Mesendoderm (in vitro differentiated cells): ENCODE measurements at regions not wholly inside any gene's neighbourhood (a gene's known extent, or its start where the extent isn't known, plus 50 kb on each side); places are given as distances from the start of the nearest gene placed in this dataset.
"Not testable (repeated sequence)": the region's sequence is repeated elsewhere in the genome, so short reads cannot be mapped to it uniquely, and the experiment has no call there.

ENCODE experiments used
- DNase-seq: peaks from one replicate; pipeline ENCODE4 v3.0.0; 2013
- H2AK5ac ChIP-seq: 2 replicates; pipeline ENCODE4 v1.6.1; 2013; ENCODE audit warnings: low read length, inconsistent platforms
- H2BK120ac ChIP-seq: 2 replicates; pipeline ENCODE4 v1.6.1; 2013; ENCODE audit warnings: low read depth, mild to moderate bottlenecking, low read length, moderate library complexity, mixed read lengths
- H2BK15ac ChIP-seq: replicated peaks from 2 replicates; pipeline ENCODE4 v1.6.1; 2013; ENCODE audit warnings: low read depth, mild to moderate bottlenecking, moderate library complexity
- H2BK5ac ChIP-seq: 2 replicates; pipeline ENCODE4 v1.6.1; 2013; ENCODE audit warnings: low read length, inconsistent platforms
- H3K18ac ChIP-seq: 2 replicates; pipeline ENCODE4 v1.6.1; 2013; ENCODE audit warnings: mild to moderate bottlenecking, low read length, mixed read lengths
- H3K23ac ChIP-seq: one replicate; pipeline ENCODE4 v1.6.1; 2013; ENCODE audit warnings: low read length
- H3K27ac ChIP-seq: 2 replicates; pipeline ENCODE4 v1.5.1; 2013; ENCODE audit warnings: low read depth, mild to moderate bottlenecking, inconsistent platforms, low read length, moderate library complexity
- H3K27me3 ChIP-seq: 2 replicates; pipeline ENCODE4 v1.6.1; 2013; ENCODE audit warnings: low read length, control low read depth, mild to moderate bottlenecking, inconsistent platforms; ENCODE audit not compliant: insufficient read depth, poor library complexity
- H3K36me3 ChIP-seq: 2 replicates; pipeline ENCODE4 v1.6.1; 2013; ENCODE audit warnings: low read length, inconsistent platforms; ENCODE audit not compliant: control insufficient read depth, insufficient read depth
- H3K4ac ChIP-seq: one replicate; pipeline ENCODE4 v1.6.1; 2013; ENCODE audit warnings: low read depth, mild to moderate bottlenecking, low read length, moderate library complexity
- H3K4me1 ChIP-seq: 2 replicates; pipeline ENCODE4 v1.6.1; 2013; ENCODE audit warnings: low read depth, low read length, inconsistent platforms; ENCODE audit not compliant: control insufficient read depth
- H3K4me2 ChIP-seq: 2 replicates; pipeline ENCODE4 v1.6.1; 2013; ENCODE audit warnings: low read length
- H3K4me3 ChIP-seq: 2 replicates; pipeline ENCODE4 v1.5.1; 2013; ENCODE audit warnings: mild to moderate bottlenecking, low read length
- H3K56ac ChIP-seq: one replicate; pipeline ENCODE4 v1.6.1; 2013; ENCODE audit warnings: low read length
- H3K79me1 ChIP-seq: 2 replicates; pipeline ENCODE4 v1.6.1; 2013; ENCODE audit warnings: low read length, inconsistent platforms
- H3K79me2 ChIP-seq: 2 replicates; pipeline ENCODE4 v1.6.1; 2013; ENCODE audit warnings: mild to moderate bottlenecking, low read length; ENCODE audit not compliant: control insufficient read depth, insufficient read depth
- H3K9ac ChIP-seq: 2 replicates; pipeline ENCODE4 v1.6.1; 2013; ENCODE audit warnings: low read length, inconsistent platforms
- H4K5ac ChIP-seq: one replicate; pipeline ENCODE4 v1.6.1; 2013; ENCODE audit warnings: low read length
- H4K8ac ChIP-seq: one replicate; pipeline ENCODE4 v1.6.1; 2013; ENCODE audit warnings: low read depth, mild to moderate bottlenecking, control low read depth, low read length, moderate library complexity
- WGBS: extraction: QIAGEN DNeasy Blood & Tissue Kit; methylation state at CpG from one replicate; pipeline ENCODE4 v1.1.7; 2013; ENCODE audit warnings: low lambda C conversion rate, missing lambda C conversion rate; ENCODE audit not compliant: insufficient coverage; ENCODE audit errors: extremely low coverage; 5-methylcytosine and 5-hydroxymethylcytosine counted together

DNA sequence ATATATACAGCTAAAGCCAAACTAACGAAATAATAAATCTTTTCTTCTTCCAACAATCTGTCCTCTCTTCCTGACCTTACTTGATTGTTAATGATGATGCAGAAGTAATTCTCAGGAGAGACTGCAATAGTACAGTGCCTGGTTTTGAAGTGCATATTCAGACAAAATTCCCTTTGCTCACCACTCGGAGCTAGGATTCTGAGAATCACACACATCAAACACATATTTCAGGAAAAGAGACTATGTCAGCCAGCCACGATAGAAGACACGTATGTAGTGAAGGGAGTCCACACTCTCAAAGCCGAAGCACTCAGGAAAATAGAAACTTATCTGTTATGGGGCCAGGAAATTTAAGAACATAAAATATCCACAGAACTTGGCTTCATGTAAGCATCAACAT lies 362.5 kb upstream of the FAT1 start:
- no peak overlapping the region for H2BK15ac ChIP-seq
- no peak overlapping the region for H3K4me2 ChIP-seq
- no peak overlapping the region for H2BK120ac ChIP-seq
- no peak overlapping the region for H4K5ac ChIP-seq
- H3K4me1 ChIP-seq, result no peaks in the 10 kb centered on the region
- no peak overlapping the region for H3K56ac ChIP-seq
- H2BK5ac ChIP-seq, result no peak overlapping the region
- no peaks in the 10 kb centered on the region for H3K79me2 ChIP-seq
- no peak overlapping the region for H3K27ac ChIP-seq
- no peaks in the 10 kb centered on the region for H3K36me3 ChIP-seq
- H2AK5ac ChIP-seq, result no peak overlapping the region
- H3K9ac ChIP-seq, result no peak overlapping the region
- H3K4me3 ChIP-seq, result no peak overlapping the region
- no peak for DNase-seq
- no peak overlapping the region for H4K8ac ChIP-seq
- H3K79me1 ChIP-seq, result no peaks in the 10 kb centered on the region
- no peak overlapping the region for H3K4ac ChIP-seq
- H3K23ac ChIP-seq, result no peak overlapping the region
- no CpG with 5 or more reads among the region's 5 CpGs for WGBS
- no peak overlapping the region for H3K18ac ChIP-seq
- no peaks in the 10 kb centered on the region for H3K27me3 ChIP-seq

DNA sequence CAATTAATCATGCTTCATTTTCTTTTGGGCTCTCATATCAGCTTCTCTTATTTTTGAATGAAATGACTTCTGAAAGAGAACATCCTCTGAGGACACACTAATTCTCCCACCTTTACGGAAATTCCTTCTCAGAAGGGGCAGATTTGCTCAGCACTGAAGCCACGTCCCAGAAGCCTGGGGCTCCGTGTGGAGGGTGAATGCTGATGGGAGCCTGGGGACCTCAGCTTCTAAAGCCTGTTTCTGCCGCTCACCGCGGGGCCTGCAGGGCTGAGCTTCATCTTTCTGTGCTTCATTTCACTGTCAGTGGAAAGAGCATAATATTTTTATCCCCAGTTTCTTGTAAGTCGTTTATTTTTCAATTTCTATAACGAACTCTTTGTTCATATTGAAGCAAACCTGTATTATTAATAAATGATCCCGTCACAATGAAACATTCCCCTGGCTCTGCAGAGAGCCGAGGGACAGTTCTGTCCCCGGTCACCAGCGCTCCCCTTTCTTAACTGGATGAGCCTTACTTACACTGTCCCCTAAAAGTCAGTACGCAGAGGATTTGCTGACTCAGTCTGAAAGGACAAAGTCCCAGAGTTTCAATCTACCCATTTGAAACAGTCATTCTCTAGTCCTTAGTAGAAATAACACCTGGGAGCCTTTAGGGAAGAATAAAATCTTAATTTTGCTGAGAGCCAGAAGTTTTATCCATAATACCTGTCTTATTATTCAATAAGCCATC lies 364.6 kb upstream of the FAT1 start:
- Histone ChIP-seq H2AK5ac (no peak overlapping the region), H3K56ac (no peak overlapping the region), H2BK5ac (no peak overlapping the region), H3K27me3 (no peaks in the 10 kb centered on the region), H3K36me3 (no peaks in the 10 kb centered on the region), H3K9ac (no peak overlapping the region), H3K79me2 (no peaks in the 10 kb centered on the region), H4K5ac (no peak overlapping the region), H3K4me2 (no peak overlapping the region), H3K4ac (no peak overlapping the region), H3K79me1 (no peaks in the 10 kb centered on the region), H3K4me1 (no peaks in the 10 kb centered on the region), H2BK15ac (no peak overlapping the region), H3K23ac (no peak overlapping the region), H2BK120ac (no peak overlapping the region), H3K27ac (no peak overlapping the region), H4K8ac (peak overlapping the region; percentile 28), H3K18ac (no peak overlapping the region), H3K4me3 (no peak overlapping the region)
- peak; percentile 16 for DNase-seq
- WGBS, result no CpG with 5 or more reads among the region's 13 CpGs

DNA sequence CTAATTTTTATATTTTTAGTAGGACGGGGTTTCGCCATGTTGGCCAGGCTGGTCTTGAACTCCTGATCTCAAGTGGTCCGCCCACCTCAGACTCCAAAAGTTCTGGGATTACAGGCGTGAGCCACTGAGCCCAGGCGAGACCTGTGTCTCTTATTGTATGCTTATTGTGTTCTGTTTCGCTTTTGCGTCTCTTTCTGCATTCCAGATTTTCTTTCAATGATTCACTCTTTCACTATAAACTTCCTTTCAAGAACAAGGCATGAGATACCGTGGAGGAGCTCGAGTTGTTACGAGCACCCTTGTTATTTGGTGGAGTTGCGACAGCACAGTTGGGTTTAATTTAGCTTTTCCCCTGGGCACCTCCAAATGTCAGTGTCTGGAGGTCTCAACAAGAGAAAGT lies 366.7 kb upstream of the FAT1 start:
- H3K27ac ChIP-seq, result no peak overlapping the region
- no peak overlapping the region for H2BK5ac ChIP-seq
- H3K36me3 ChIP-seq, result no peaks in the 10 kb centered on the region
- no peaks in the 10 kb centered on the region for H3K27me3 ChIP-seq
- H3K79me2 ChIP-seq, result no peaks in the 10 kb centered on the region
- H3K4me1 ChIP-seq, result no peaks in the 10 kb centered on the region
- no peak overlapping the region for H2AK5ac ChIP-seq
- no CpG with 5 or more reads among the region's 11 CpGs for WGBS
- no peak overlapping the region for H4K5ac ChIP-seq
- H3K56ac ChIP-seq, result no peak overlapping the region
- no peak for DNase-seq
- H3K4ac ChIP-seq, result no peak overlapping the region
- no peak overlapping the region for H2BK15ac ChIP-seq
- H2BK120ac ChIP-seq, result no peak overlapping the region
- no peak overlapping the region for H4K8ac ChIP-seq
- H3K4me2 ChIP-seq, result no peak overlapping the region
- H3K4me3 ChIP-seq, result no peak overlapping the region
- H3K18ac ChIP-seq, result no peak overlapping the region
- no peak overlapping the region for H3K9ac ChIP-seq
- no peak overlapping the region for H3K23ac ChIP-seq
- no peaks in the 10 kb centered on the region for H3K79me1 ChIP-seq

DNA sequence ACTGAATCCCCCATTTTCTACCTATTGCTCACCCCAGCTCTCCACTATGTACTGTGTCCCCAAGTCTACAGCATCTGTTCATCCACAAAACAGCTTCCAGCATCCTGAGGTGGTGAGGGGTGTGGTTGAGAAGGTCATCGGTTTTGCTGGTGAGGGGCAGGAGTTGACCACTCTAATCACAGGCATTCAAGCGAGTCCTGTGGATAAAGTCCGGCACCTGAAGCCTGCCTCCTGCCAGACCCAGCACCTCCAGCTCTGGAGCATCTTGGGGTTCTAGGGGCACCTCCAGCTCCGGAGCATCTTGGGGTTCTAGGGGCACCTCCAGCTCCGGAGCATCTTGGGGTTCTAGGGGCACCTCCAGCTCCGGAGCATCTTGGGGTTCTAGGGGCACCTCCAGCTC lies 367.2 kb upstream of the FAT1 start:
- not testable (repeated sequence) for H3K4me2 ChIP-seq, H3K79me2 ChIP-seq, H3K36me3 ChIP-seq, H3K56ac ChIP-seq, H3K18ac ChIP-seq, H3K4me1 ChIP-seq, H3K79me1 ChIP-seq, H3K4me3 ChIP-seq, H2BK120ac ChIP-seq, H3K27me3 ChIP-seq, H4K5ac ChIP-seq, H2BK5ac ChIP-seq, H3K4ac ChIP-seq, H2BK15ac ChIP-seq, H3K23ac ChIP-seq, H4K8ac ChIP-seq, H3K27ac ChIP-seq, H2AK5ac ChIP-seq, DNase-seq, H3K9ac ChIP-seq
- WGBS, result no CpG with 5 or more reads among the region's 6 CpGs

- no peak overlapping the region for H4K5ac ChIP-seq
- no peaks in the 10 kb centered on the region for H3K79me1 ChIP-seq
- no peaks in the 10 kb centered on the region for H3K79me2 ChIP-seq
- no CpG with 5 or more reads among the region's 3 CpGs for WGBS
- no peak overlapping the region for H2AK5ac ChIP-seq
- H4K8ac ChIP-seq, result no peak overlapping the region
- DNase-seq, result no peak
- no peak overlapping the region for H2BK5ac ChIP-seq
- H3K4ac ChIP-seq, result no peak overlapping the region
- no peaks in the 10 kb centered on the region for H3K27me3 ChIP-seq
- H3K56ac ChIP-seq, result no peak overlapping the region
- no peak overlapping the region for H3K27ac ChIP-seq
- no peak overlapping the region for H3K4me2 ChIP-seq
- no peak overlapping the region for H3K23ac ChIP-seq
- H3K4me1 ChIP-seq, result no peaks in the 10 kb centered on the region
- H3K4me3 ChIP-seq, result no peak overlapping the region
- no peak overlapping the region for H3K18ac ChIP-seq
- no peak overlapping the region for H2BK15ac ChIP-seq
- no peaks in the 10 kb centered on the region for H3K36me3 ChIP-seq
- no peak overlapping the region for H2BK120ac ChIP-seq
- no peak overlapping the region for H3K9ac ChIP-seq
Measured at GRCh38 chr4:187094144-187094543, 370.5 kb upstream of the FAT1 start.

- Histone ChIP-seq H2BK5ac (no peak overlapping the region), H4K5ac (no peak overlapping the region), H2BK15ac (no peak overlapping the region), H3K4ac (no peak overlapping the region), H3K79me2 (no peaks in the 10 kb centered on the region), H4K8ac (no peak overlapping the region), H3K4me3 (no peak overlapping the region), H2BK120ac (no peak overlapping the region), H3K36me3 (no peaks in the 10 kb centered on the region), H3K23ac (no peak overlapping the region), H3K18ac (no peak overlapping the region), H3K79me1 (no peaks in the 10 kb centered on the region), H3K4me2 (no peak overlapping the region), H2AK5ac (no peak overlapping the region), H3K9ac (no peak overlapping the region), H3K27ac (no peak overlapping the region), H3K27me3 (no peaks in the 10 kb centered on the region), H3K56ac (no peak overlapping the region), H3K4me1 (no peaks in the 10 kb centered on the region)
- DNase-seq, result no peak
- WGBS, result no CpG with 5 or more reads among the region's 2 CpGs
Measured at GRCh38 chr4:187098429-187098828, 374.8 kb upstream of the FAT1 start.
